ENCODE measurements at regions not wholly inside any gene's neighbourhood (a gene's known extent, or its start where the extent isn't known, plus 50 kb on each side); places are given as distances from the start of the nearest gene placed in this dataset.

- no peak overlapping the region for H2AFZ ChIP-seq (ENCODE audit: low read length)
- ChIA-PET POLR2A (ENCODE audit: partially characterized antibody) (no interaction called here), CTCF (ENCODE audit: partially characterized antibody) (no interaction called here)
- no peak overlapping the region for H3K23ac ChIP-seq (ENCODE audit: insufficient read length)
- 89% methylated on average over 7 of the region's 7 CpGs; no CpG with 5 or more reads in 1 of the 2 experiments for whole genome bisulfite sequencing, 2 experiments (ENCODE audit: extremely low coverage in 1 of 2, insufficient coverage in 1 of 2, insufficient read length in 1 of 2, insufficient replicate concordance in 2 of 2, low coverage in 1 of 2, low lambda C conversion rate in 2 of 2, missing lambda C conversion rate in 1 of 2)
- no peak overlapping the region for H3K4me2 ChIP-seq (ENCODE audit: insufficient read depth in 1 of 2, low read depth in 2 of 2, low read length in 2 of 2)
- no peak overlapping the region for H3K14ac ChIP-seq (ENCODE audit: insufficient read length)
- peaks cover 14 to 15% of the 10 kb centered on the region in 2 experiments; a peak in 3 of 4 replicates for H3K9me3 ChIP-seq (ENCODE audit: insufficient read depth in 2 of 2, low read depth in 1 of 2, low read length in 1 of 2)
- no peak overlapping the region for H4K8ac ChIP-seq (ENCODE audit: extremely low read depth, insufficient read depth, low read length)
- H4K20me1 ChIP-seq (replicated peaks in 1 of 2; ENCODE audit: control insufficient read depth in 1 of 2, insufficient read depth in 2 of 2, low read length in 2 of 2): peaks cover 0 to 2% of the 10 kb centered on the region in 2 experiments
- H2BK12ac ChIP-seq (ENCODE audit: low read depth, low read length): no peak overlapping the region
- H2BK5ac ChIP-seq (ENCODE audit: low read depth, low read length): no peak overlapping the region
- H4K5ac ChIP-seq (ENCODE audit: insufficient read length, low read depth, low read length): no peak overlapping the region
- no peak overlapping the region for H3K27ac ChIP-seq (ENCODE audit: low read depth, low read length)
- no peaks in the 10 kb centered on the region for H3K79me2 ChIP-seq (ENCODE audit: control insufficient read depth in 1 of 2, insufficient read depth in 2 of 2, low read length in 2 of 2)
- H3K4ac ChIP-seq (replicated peaks; ENCODE audit: insufficient read length, low read depth, low read length): no peak overlapping the region
- no peaks in the 10 kb centered on the region; the same call in 1 of the 2 replicates for H3K23me2 ChIP-seq (ENCODE audit: low read depth, low read length)
- H3K36me3 ChIP-seq (ENCODE audit: control insufficient read depth in 2 of 4, insufficient read depth in 4 of 4, low read length in 3 of 4): no peaks in the 10 kb centered on the region
- H3K79me1 ChIP-seq (ENCODE audit: low read depth, low read length): no peaks in the 10 kb centered on the region
- no peaks in the 10 kb centered on the region for H3K27me3 ChIP-seq (replicated peaks in 1 of 4; ENCODE audit: control insufficient read depth in 3 of 4, extremely low read depth in 1 of 4, insufficient read depth in 3 of 4, low read length in 3 of 4)
- H3K4me3 ChIP-seq (ENCODE audit: extremely low read depth in 1 of 4, insufficient read depth in 2 of 4, low read depth in 3 of 4, low read length in 4 of 4): no peak overlapping the region
- no peak overlapping the region for H4K91ac ChIP-seq (replicated peaks; ENCODE audit: insufficient read length, low read length)
- H2AK5ac ChIP-seq (ENCODE audit: low read depth, low read length): no peak overlapping the region
- no peak overlapping the region for H3K18ac ChIP-seq (ENCODE audit: extremely low read depth, low read length)
- H2BK120ac ChIP-seq (replicated peaks; ENCODE audit: low read depth, low read length): no peak overlapping the region
- no peaks in the 10 kb centered on the region for H3K4me1 ChIP-seq (replicated peaks in 1 of 4; ENCODE audit: control insufficient read depth in 3 of 4, insufficient read depth in 4 of 4, low read length in 3 of 4)
- no peak for DNase-seq (ENCODE audit: low read depth in 1 of 2, low spot score in 2 of 2)
- H3K56ac ChIP-seq (replicated peaks; ENCODE audit: insufficient read length, low read depth, low read length): no peak overlapping the region
- FAIRE-seq: no peak
- H2BK15ac ChIP-seq (ENCODE audit: low read length): no peak overlapping the region
- H3K9ac ChIP-seq (replicated peaks in 1 of 4; ENCODE audit: extremely low read depth in 1 of 4, low read depth in 3 of 4, low read length in 3 of 4): no peak overlapping the region
- no peak overlapping the region for H2BK20ac ChIP-seq (ENCODE audit: low read length)
- TF ChIP-seq RBBP5 (IDR thresholded peaks at IDR 0.05; ENCODE audit: borderline replicate concordance, low read depth, low read length) (no peak), KDM5A (IDR thresholded peaks at IDR 0.05; ENCODE audit: low read length) (no peak), POLR2A (IDR thresholded peaks at IDR 0.05; ENCODE audit: control extremely low read depth in 1 of 2, low read depth in 2 of 2, low read length in 2 of 2) (no peak), BACH1 (IDR thresholded peaks at IDR 0.05; ENCODE audit: low read length) (no peak), CBX5 (IDR thresholded peaks at IDR 0.05; ENCODE audit: low read depth, low read length) (no peak), USF2 (IDR thresholded peaks at IDR 0.05; ENCODE audit: low read length) (no peak), CREB1 (IDR thresholded peaks at IDR 0.05) (no peak), EP300 (IDR thresholded peaks at IDR 0.05; ENCODE audit: borderline replicate concordance in 1 of 2, low read depth in 2 of 2, low read length in 2 of 2) (no peak), SP4 (IDR thresholded peaks at IDR 0.05; ENCODE audit: low read length) (no peak), CTCF (IDR thresholded peaks at IDR 0.05; ENCODE audit: control extremely low read depth in 1 of 3, insufficient read depth in 1 of 3, low read depth in 1 of 3, low read length in 3 of 3) (no peak), EZH2 (IDR thresholded peaks at IDR 0.05; ENCODE audit: low read depth, low read length, severe bottlenecking) (no peak), SAP30 (IDR thresholded peaks at IDR 0.05; ENCODE audit: insufficient read depth, insufficient replicate concordance, low read length) (no peak)
Observed at GRCh38 chr21:24353492-24353891, 1253.8 kb downstream of the MRPL39 start.
